ENCODE measurements at regions not wholly inside any gene's neighbourhood (a gene's known extent, or its start where the extent isn't known, plus 50 kb on each side); places are given as distances from the start of the nearest gene placed in this dataset.
A peak's percentile ranks its signal among the peaks of the same experiment; 100 is the strongest.

- no peak for DNase-seq (ENCODE audit: low spot score)
Measured at GRCh38 chr17:73724341-73724740, 80.1 kb upstream of the SDK2 start.

- DNase-seq (ENCODE audit: low spot score), result no peak
Measured at GRCh38 chr17:73724990-73725389, 80.7 kb upstream of the SDK2 start.

- DNase-seq (ENCODE audit: low spot score), result no peak
Measured at GRCh38 chr17:73725794-73726515, 81.7 kb upstream of the SDK2 start.

GRCh38 chr17:73727941-73728340 lies 83.7 kb upstream of the SDK2 start:
- no peak for DNase-seq (ENCODE audit: low spot score)

GRCh38 chr17:73729101-73729500 lies 84.9 kb upstream of the SDK2 start:
- DNase-seq (ENCODE audit: low spot score), result no peak

- no peak for DNase-seq (ENCODE audit: low spot score)
Measured at GRCh38 chr17:73731733-73732132, 87.5 kb upstream of the SDK2 start.

- DNase-seq (ENCODE audit: low spot score), result no peak
Measured at GRCh38 chr17:73733517-73733916, 89.3 kb upstream of the SDK2 start.

GRCh38 chr17:73735245-73735644 lies 91.0 kb upstream of the SDK2 start:
- DNase-seq (ENCODE audit: low spot score), result no peak

- DNase-seq (ENCODE audit: low spot score), result no peak
Measured at GRCh38 chr17:73738751-73739575, 94.7 kb upstream of the SDK2 start.

- no peak for DNase-seq (ENCODE audit: low spot score)
Measured at GRCh38 chr17:73740370-73740769, 96.1 kb upstream of the SDK2 start.

- DNase-seq (ENCODE audit: low spot score), result peak; percentile 48
Measured at GRCh38 chr17:73742948-73743381, 98.7 kb upstream of the SDK2 start.

- DNase-seq (ENCODE audit: low spot score), result no peak
Measured at GRCh38 chr17:73743518-73744201, 99.4 kb upstream of the SDK2 start.

GRCh38 chr17:73744411-73744810 lies 100.2 kb upstream of the SDK2 start:
- no peak for DNase-seq (ENCODE audit: low spot score)

- no peak for DNase-seq (ENCODE audit: low spot score)
Measured at GRCh38 chr17:73746314-73747073, 102.2 kb upstream of the SDK2 start.

- no peak for DNase-seq (ENCODE audit: low spot score)
Measured at GRCh38 chr17:73747221-73748002, 103.2 kb upstream of the SDK2 start.

- DNase-seq (ENCODE audit: low spot score), result no peak
Measured at GRCh38 chr17:73748508-73748907, 104.3 kb upstream of the SDK2 start.

GRCh38 chr17:73749337-73749823 lies 105.1 kb upstream of the SDK2 start:
- DNase-seq (ENCODE audit: low spot score), result no peak

- no peak for DNase-seq (ENCODE audit: low spot score)
Measured at GRCh38 chr17:73749928-73750605, 105.8 kb upstream of the SDK2 start.

- no peak for DNase-seq (ENCODE audit: low spot score)
Measured at GRCh38 chr17:73750975-73751374, 106.7 kb upstream of the SDK2 start.

GRCh38 chr17:73753751-73754496 lies 109.7 kb upstream of the SDK2 start:
- no peak for DNase-seq (ENCODE audit: low spot score)

Measured in iPS-NIHi11 (cell line).